DND-41 (cell line): ENCODE measurements at regions not wholly inside any gene's neighbourhood (a gene's known extent, or its start where the extent isn't known, plus 50 kb on each side); places are given as distances from the start of the nearest gene placed in this dataset.

Source experiments
- ATAC-seq: fragments of 200-7000 bp; cut with Tn5 transposase; 3 replicates; pipeline ENCODE4 v1.9.1; 2021; ENCODE audit warnings: low read depth; ENCODE audit not compliant: insufficient read depth
- DNase-seq: peaks from one replicate; pipeline ENCODE4 v3.0.0-alpha.2; 2020
- H2AFZ ChIP-seq: 2 replicates; pipeline ENCODE4 v1.6.0; 2012; ENCODE audit warnings: low read depth, low read length
- H3K27ac ChIP-seq: 2 replicates; pipeline ENCODE4 v1.5.1; 2012; ENCODE audit warnings: low read length, inconsistent platforms
- H3K27me3 ChIP-seq: fragments of 200-600 bp; sonication (generic); 2 replicates; pipeline ENCODE4 v1.6.0; 2012; ENCODE audit warnings: low read length, mild to moderate bottlenecking, inconsistent platforms; ENCODE audit not compliant: insufficient read depth, poor library complexity
- H3K36me3 ChIP-seq: 2 replicates; pipeline ENCODE4 v1.5.1; 2012; ENCODE audit warnings: low read length, inconsistent platforms; ENCODE audit not compliant: insufficient read depth
- H3K4me1 ChIP-seq: 2 replicates; pipeline ENCODE4 v1.5.1; 2012; ENCODE audit warnings: mild to moderate bottlenecking, low read length; ENCODE audit not compliant: insufficient read depth
- H3K4me2 ChIP-seq: 2 replicates; pipeline ENCODE4 v1.6.0; 2012; ENCODE audit warnings: mild to moderate bottlenecking, moderate library complexity, low read length, inconsistent platforms; ENCODE audit not compliant: insufficient read depth
- H3K4me3 ChIP-seq, 2 experiments: fragments of 200-600 bp in 1 of 2; shearing (Covaris generic) in 1 of 2; 2 replicates each; pipeline ENCODE4 v1.5.1; 2012 to 2016; ENCODE audit warnings: inconsistent platforms in 2 of 2, low read length in 2 of 2, mild to moderate bottlenecking in 2 of 2, low read depth in 1 of 2, moderate library complexity in 1 of 2
- H3K79me2 ChIP-seq: 2 replicates; pipeline ENCODE4 v1.6.0; 2012; ENCODE audit warnings: low read length, inconsistent platforms; ENCODE audit not compliant: insufficient read depth
- H3K9ac ChIP-seq: 2 replicates; pipeline ENCODE4 v1.6.0; 2012; ENCODE audit warnings: low read depth, mild to moderate bottlenecking, inconsistent platforms, low read length, moderate library complexity
- H3K9me3 ChIP-seq: 2 replicates; pipeline ENCODE4 v1.5.1; 2012; ENCODE audit warnings: low read length, moderate library complexity, mild to moderate bottlenecking, inconsistent platforms; ENCODE audit not compliant: insufficient read depth, severe bottlenecking
- H4K20me1 ChIP-seq: 2 replicates; pipeline ENCODE4 v1.6.0; 2012; ENCODE audit warnings: low read length; ENCODE audit not compliant: insufficient read depth
- EZH2 ChIP-seq: IDR thresholded peaks from 3 replicates; pipeline ENCODE4 v1.6.1; 2012; ENCODE audit warnings: borderline replicate concordance, low read depth, mild to moderate bottlenecking, moderate library complexity, low read length, inconsistent platforms; ENCODE audit not compliant: severe bottlenecking
- TF ChIP-seq, protein P1 (sequence below): IDR thresholded peaks from 2 replicates; pipeline ENCODE4 v1.5.1; 2012; ENCODE audit warnings: borderline replicate concordance, low read length, moderate library complexity, mild to moderate bottlenecking; ENCODE audit not compliant: poor library complexity, severe bottlenecking; ENCODE audit errors: extremely low read depth

GRCh38 chr16:73157861-73158260, 109.9 kb upstream of the ZFHX3 start:
- Histone ChIP-seq H3K4me1 (no peaks in the 10 kb centered on the region), H3K4me3 (no peak overlapping the region), H3K36me3 (no peaks in the 10 kb centered on the region), H2AFZ (no peak overlapping the region), H3K27me3 (peaks cover 2% of the 10 kb centered on the region), H3K4me2 (no peak overlapping the region), H4K20me1 (no peaks in the 10 kb centered on the region), H3K79me2 (no peaks in the 10 kb centered on the region), H3K9me3 (no peaks in the 10 kb centered on the region), H3K27ac (no peak overlapping the region), H3K9ac (no peak overlapping the region)
- TF ChIP-seq, protein P1, sequence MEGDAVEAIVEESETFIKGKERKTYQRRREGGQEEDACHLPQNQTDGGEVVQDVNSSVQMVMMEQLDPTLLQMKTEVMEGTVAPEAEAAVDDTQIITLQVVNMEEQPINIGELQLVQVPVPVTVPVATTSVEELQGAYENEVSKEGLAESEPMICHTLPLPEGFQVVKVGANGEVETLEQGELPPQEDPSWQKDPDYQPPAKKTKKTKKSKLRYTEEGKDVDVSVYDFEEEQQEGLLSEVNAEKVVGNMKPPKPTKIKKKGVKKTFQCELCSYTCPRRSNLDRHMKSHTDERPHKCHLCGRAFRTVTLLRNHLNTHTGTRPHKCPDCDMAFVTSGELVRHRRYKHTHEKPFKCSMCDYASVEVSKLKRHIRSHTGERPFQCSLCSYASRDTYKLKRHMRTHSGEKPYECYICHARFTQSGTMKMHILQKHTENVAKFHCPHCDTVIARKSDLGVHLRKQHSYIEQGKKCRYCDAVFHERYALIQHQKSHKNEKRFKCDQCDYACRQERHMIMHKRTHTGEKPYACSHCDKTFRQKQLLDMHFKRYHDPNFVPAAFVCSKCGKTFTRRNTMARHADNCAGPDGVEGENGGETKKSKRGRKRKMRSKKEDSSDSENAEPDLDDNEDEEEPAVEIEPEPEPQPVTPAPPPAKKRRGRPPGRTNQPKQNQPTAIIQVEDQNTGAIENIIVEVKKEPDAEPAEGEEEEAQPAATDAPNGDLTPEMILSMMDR = no peak
- no peak for TF ChIP-seq EZH2
- ATAC-seq (no peak), DNase-seq (no peak)

GRCh38 chr16:73154063-73154870, 106.3 kb upstream of the ZFHX3 start:
- Histone ChIP-seq H2AFZ (no peak overlapping the region), H3K27ac (no peak overlapping the region), H3K4me2 (no peak overlapping the region), H3K4me3 (no peak overlapping the region), H3K79me2 (no peaks in the 10 kb centered on the region), H3K9ac (no peak overlapping the region), H3K9me3 (no peaks in the 10 kb centered on the region), H4K20me1 (no peaks in the 10 kb centered on the region), H3K27me3 (peaks cover under 1% of the 10 kb centered on the region), H3K36me3 (no peaks in the 10 kb centered on the region), H3K4me1 (no peaks in the 10 kb centered on the region)
- DNase-seq (no peak), ATAC-seq (no peak)
- TF ChIP-seq, protein P1 = no peak
- TF ChIP-seq EZH2 = no peak

DNA sequence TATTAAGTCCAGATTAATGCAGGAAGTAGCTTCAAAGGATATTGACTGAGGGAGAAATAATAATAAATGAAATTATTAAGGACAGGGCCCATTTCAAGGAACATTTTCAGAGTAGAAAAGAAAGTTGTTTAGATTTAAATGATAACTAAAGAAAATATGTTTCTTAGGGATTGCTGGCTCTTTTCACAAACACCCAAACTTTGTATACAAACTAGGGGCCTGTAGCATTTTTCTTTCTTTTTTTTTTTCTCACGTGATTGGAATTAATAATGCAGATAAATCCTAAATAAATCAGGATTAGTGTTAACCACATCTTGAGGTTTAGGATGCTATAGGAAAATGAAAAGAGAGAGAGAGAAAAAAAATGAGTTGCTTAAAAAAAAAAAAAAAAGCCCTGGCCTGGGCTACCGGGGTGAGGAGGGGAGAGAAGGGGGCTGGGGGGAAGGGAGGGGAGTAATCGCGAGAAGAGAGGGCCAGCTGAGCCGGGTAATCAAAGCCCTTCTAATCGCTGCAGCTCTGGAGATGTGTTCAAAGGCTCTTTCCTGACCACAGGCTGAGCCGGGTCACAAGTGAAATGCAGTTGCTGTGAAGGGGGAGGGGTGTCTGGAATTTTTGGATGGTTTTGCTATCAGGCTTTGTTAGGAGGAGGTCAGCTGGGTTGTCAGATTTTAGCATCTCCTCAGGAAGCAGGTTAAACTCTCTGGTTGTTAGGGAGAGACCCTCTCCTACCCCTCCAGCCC, 104.6 kb upstream of the ZFHX3 start:
- Histone ChIP-seq H3K27me3 (no peaks in the 10 kb centered on the region), H3K4me3 (no peak overlapping the region), H3K4me1 (no peaks in the 10 kb centered on the region), H3K27ac (no peak overlapping the region), H4K20me1 (no peaks in the 10 kb centered on the region), H3K9me3 (no peaks in the 10 kb centered on the region), H3K9ac (no peak overlapping the region), H2AFZ (no peak overlapping the region), H3K4me2 (no peak overlapping the region), H3K79me2 (no peaks in the 10 kb centered on the region), H3K36me3 (no peaks in the 10 kb centered on the region)
- no peak for ATAC-seq
- no peak for DNase-seq
- TF ChIP-seq EZH2 = no peak
- TF ChIP-seq, protein P1 = no peak
